Endothelial cell (in vitro differentiated cells): ENCODE measurements at regions not wholly inside any gene's neighbourhood (a gene's known extent, or its start where the extent isn't known, plus 50 kb on each side); places are given as distances from the start of the nearest gene placed in this dataset.

Experiments
- DNase-seq: peaks from one replicate; pipeline ENCODE4 v3.0.0; 2021; ENCODE audit warnings: low spot score
- H3K27ac Mint-ChIP-seq: one replicate; pipeline ENCODE4 v1.8.0; 2021; ENCODE audit warnings: mixed read lengths, inconsistent platforms; ENCODE audit not compliant: unreplicated experiment
- H3K27me3 Mint-ChIP-seq: one replicate; pipeline ENCODE4 v1.8.0; 2021; ENCODE audit warnings: mild to moderate bottlenecking, moderate library complexity, mixed read lengths, inconsistent platforms; ENCODE audit not compliant: unreplicated experiment
- H3K36me3 Mint-ChIP-seq: one replicate; pipeline ENCODE4 v1.8.0; 2021; ENCODE audit warnings: mild to moderate bottlenecking, low read depth, mixed read lengths, inconsistent platforms; ENCODE audit not compliant: unreplicated experiment
- H3K4me1 Mint-ChIP-seq: one replicate; pipeline ENCODE4 v1.8.0; 2021; ENCODE audit warnings: mild to moderate bottlenecking, mixed read lengths, inconsistent platforms; ENCODE audit not compliant: unreplicated experiment
- H3K4me3 Mint-ChIP-seq: one replicate; pipeline ENCODE4 v1.8.0; 2021; ENCODE audit warnings: mild to moderate bottlenecking, mixed read lengths, inconsistent platforms; ENCODE audit not compliant: unreplicated experiment
- H3K9me3 Mint-ChIP-seq: one replicate; pipeline ENCODE4 v1.8.0; 2021; ENCODE audit warnings: mixed read lengths, inconsistent platforms; ENCODE audit not compliant: unreplicated experiment
- CTCF ChIP-seq: fragments of 200-600 bp; sonication (generic); IDR thresholded peaks from one replicate; pipeline ENCODE4 v1.5.0; 2021; ENCODE audit warnings: antibody characterized with exemption; ENCODE audit not compliant: unreplicated experiment

GRCh38 chrX:20538974-20539373, 272.3 kb upstream of the RPS6KA3 start:
- Mint-ChIP-seq H3K27ac (no peak overlapping the region), H3K27me3 (peaks cover 2% of the 10 kb centered on the region), H3K4me3 (no peak overlapping the region), H3K4me1 (no peaks in the 10 kb centered on the region), H3K9me3 (peaks cover 7% of the 10 kb centered on the region), H3K36me3 (no peaks in the 10 kb centered on the region)
- no peak for DNase-seq
- TF ChIP-seq CTCF: no peak

- H3K36me3 Mint-ChIP-seq: no peaks in the 10 kb centered on the region
- H3K9me3 Mint-ChIP-seq: no peaks in the 10 kb centered on the region
- no peak overlapping the region for H3K27ac Mint-ChIP-seq
- no peak for DNase-seq
- no peaks in the 10 kb centered on the region for H3K4me1 Mint-ChIP-seq
- TF ChIP-seq CTCF: no peak
- no peak overlapping the region for H3K4me3 Mint-ChIP-seq
- H3K27me3 Mint-ChIP-seq: peaks cover 4% of the 10 kb centered on the region
These were observed 265.0 kb upstream of the RPS6KA3 start for GRCh38 chrX:20531667-20532066.

GRCh38 chrX:20530406-20530921, 263.8 kb upstream of the RPS6KA3 start:
- no peak overlapping the region for H3K4me3 Mint-ChIP-seq
- no peaks in the 10 kb centered on the region for H3K4me1 Mint-ChIP-seq
- H3K9me3 Mint-ChIP-seq: no peaks in the 10 kb centered on the region
- H3K27ac Mint-ChIP-seq: no peak overlapping the region
- peaks cover 4% of the 10 kb centered on the region for H3K27me3 Mint-ChIP-seq
- DNase-seq: peak; percentile 58
- TF ChIP-seq CTCF: peak; percentile 79
- no peaks in the 10 kb centered on the region for H3K36me3 Mint-ChIP-seq

GRCh38 chrX:20529711-20530110, 263.0 kb upstream of the RPS6KA3 start:
- Mint-ChIP-seq H3K9me3 (no peaks in the 10 kb centered on the region), H3K4me3 (no peak overlapping the region)
- DNase-seq: no peak

GRCh38 chrX:20529301-20529700, 262.6 kb upstream of the RPS6KA3 start:
- Mint-ChIP-seq H3K9me3 (no peaks in the 10 kb centered on the region), H3K27ac (no peak overlapping the region), H3K4me3 (no peak overlapping the region), H3K4me1 (no peaks in the 10 kb centered on the region), H3K36me3 (no peaks in the 10 kb centered on the region), H3K27me3 (peaks cover 4% of the 10 kb centered on the region)
- no peak for TF ChIP-seq CTCF
- DNase-seq: no peak

More at GRCh38 chrX:20529711-20530110, 263.0 kb upstream of the RPS6KA3 start:
- no peak for TF ChIP-seq CTCF
- no peak overlapping the region for H3K27ac Mint-ChIP-seq
- H3K27me3 Mint-ChIP-seq: peaks cover 4% of the 10 kb centered on the region
- no peaks in the 10 kb centered on the region for H3K36me3 Mint-ChIP-seq
- H3K4me1 Mint-ChIP-seq: no peaks in the 10 kb centered on the region
